Kidney glomerular epithelial cell (primary cell): ENCODE measurements at regions not wholly inside any gene's neighbourhood (a gene's known extent, or its start where the extent isn't known, plus 50 kb on each side); places are given as distances from the start of the nearest gene placed in this dataset.
"Not testable (repeated sequence)": the region's sequence is repeated elsewhere in the genome, so short reads cannot be mapped to it uniquely, and the experiment has no call there.

Source experiments
- DNase-seq: peaks from one replicate; lab custom pipeline; 2025; lab: John Stamatoyannopoulos, UW

- DNase-seq: no peak
Measured at GRCh38 chr9:13443346-13444244, 164.1 kb upstream of the MPDZ start.

GRCh38 chr9:13439685-13440476 lies 160.4 kb upstream of the MPDZ start:
- no peak for DNase-seq

- DNase-seq: no peak
Measured at GRCh38 chr9:13437866-13438265, 158.4 kb upstream of the MPDZ start.

- no peak for DNase-seq
Measured at GRCh38 chr9:13436591-13436990, 157.1 kb upstream of the MPDZ start.

- not testable (repeated sequence) for DNase-seq
Measured at GRCh38 chr9:13433453-13433852, 154.0 kb upstream of the MPDZ start.

- DNase-seq: no peak
Measured at GRCh38 chr9:13432904-13433303, 153.4 kb upstream of the MPDZ start.

- DNase-seq: no peak
Measured at GRCh38 chr9:13431692-13432091, 152.2 kb upstream of the MPDZ start.

- no peak for DNase-seq
Measured at GRCh38 chr9:13431222-13431536, 151.7 kb upstream of the MPDZ start.

- no peak for DNase-seq
Measured at GRCh38 chr9:13430368-13431221, 151.1 kb upstream of the MPDZ start.

- DNase-seq: no peak
Measured at GRCh38 chr9:13429301-13430190, 150.1 kb upstream of the MPDZ start.

GRCh38 chr9:13428766-13429165 lies 149.3 kb upstream of the MPDZ start:
- DNase-seq: no peak

- peak; percentile 27 for DNase-seq
Measured at GRCh38 chr9:13427587-13427986, 148.1 kb upstream of the MPDZ start.

GRCh38 chr9:13426606-13427005 lies 147.1 kb upstream of the MPDZ start:
- DNase-seq: no peak

- DNase-seq: no peak
Measured at GRCh38 chr9:13424872-13425271, 145.4 kb upstream of the MPDZ start.

GRCh38 chr9:13424204-13424603 lies 144.7 kb upstream of the MPDZ start:
- DNase-seq: no peak

- no peak for DNase-seq
Measured at GRCh38 chr9:13414349-13414748, 134.9 kb upstream of the MPDZ start.

GRCh38 chr9:13412331-13412730 lies 132.8 kb upstream of the MPDZ start:
- no peak for DNase-seq

GRCh38 chr9:13411791-13412190 lies 132.3 kb upstream of the MPDZ start:
- DNase-seq: no peak

- peak; percentile 50 for DNase-seq
Measured at GRCh38 chr9:13410566-13411031, 131.1 kb upstream of the MPDZ start.

- DNase-seq: no peak
Measured at GRCh38 chr9:13397661-13398060, 118.2 kb upstream of the MPDZ start.

GRCh38 chr9:13397220-13397619 lies 117.7 kb upstream of the MPDZ start:
- no peak for DNase-seq
